ENCODE measurements at regions not wholly inside any gene's neighbourhood (a gene's known extent, or its start where the extent isn't known, plus 50 kb on each side); places are given as distances from the start of the nearest gene placed in this dataset.

GRCh38 chr10:109663122-109663521 is 260.2 kb downstream of the XPNPEP1 start:
- TF ChIP-seq CTCF (IDR thresholded peaks at IDR 0.05) (no peak), POLR2A (IDR thresholded peaks at IDR 0.05) (no peak)

Data from uterus (tissue), 2 donors.